ENCODE measurements at regions not wholly inside any gene's neighbourhood (a gene's known extent, or its start where the extent isn't known, plus 50 kb on each side); places are given as distances from the start of the nearest gene placed in this dataset.

- FAIRE-seq = peak; percentile 88
Observed at GRCh38 chr1:165073185-165074007, 283.1 kb downstream of the LMX1A start.

GRCh38 chr1:165070675-165071074 lies 285.8 kb downstream of the LMX1A start:
- FAIRE-seq = no peak

- no peak for FAIRE-seq
Observed at GRCh38 chr1:165069829-165070228, 286.7 kb downstream of the LMX1A start.

- no peak for FAIRE-seq
Observed at GRCh38 chr1:165068741-165069140, 287.8 kb downstream of the LMX1A start.

GRCh38 chr1:165067829-165068228 lies 288.7 kb downstream of the LMX1A start:
- FAIRE-seq = no peak

- FAIRE-seq = no peak
Observed at GRCh38 chr1:165063181-165063965, 293.1 kb downstream of the LMX1A start.

- FAIRE-seq = no peak
Observed at GRCh38 chr1:165062346-165062745, 294.2 kb downstream of the LMX1A start.

GRCh38 chr1:165060285-165060793 lies 296.2 kb downstream of the LMX1A start:
- FAIRE-seq = no peak

- no peak for FAIRE-seq
Observed at GRCh38 chr1:165057956-165058355, 298.6 kb downstream of the LMX1A start.

- no peak for FAIRE-seq
Observed at GRCh38 chr1:165056914-165057313, 299.6 kb downstream of the LMX1A start.

GRCh38 chr1:165055581-165055980 lies 300.9 kb downstream of the LMX1A start:
- no peak for FAIRE-seq

GRCh38 chr1:165054627-165055026 lies 301.9 kb downstream of the LMX1A start:
- no peak for FAIRE-seq

- FAIRE-seq = no peak
Observed at GRCh38 chr1:165053351-165053750, 303.2 kb downstream of the LMX1A start.

GRCh38 chr1:165052936-165053335 lies 303.6 kb downstream of the LMX1A start:
- FAIRE-seq = no peak

GRCh38 chr1:165052431-165052830 lies 304.1 kb downstream of the LMX1A start:
- no peak for FAIRE-seq

- no peak for FAIRE-seq
Observed at GRCh38 chr1:165050246-165050645, 306.3 kb downstream of the LMX1A start.

GRCh38 chr1:165047994-165048393 lies 308.5 kb downstream of the LMX1A start:
- no peak for FAIRE-seq

GRCh38 chr1:165045902-165046301 lies 310.6 kb downstream of the LMX1A start:
- no peak for FAIRE-seq

- FAIRE-seq = no peak
Observed at GRCh38 chr1:165040641-165041040, 315.9 kb downstream of the LMX1A start.

- FAIRE-seq = no peak
Observed at GRCh38 chr1:165039996-165040395, 316.5 kb downstream of the LMX1A start.

GRCh38 chr1:165036403-165036802 lies 320.1 kb downstream of the LMX1A start:
- no peak for FAIRE-seq

GRCh38 chr1:165034136-165034809 lies 322.2 kb downstream of the LMX1A start:
- no peak for FAIRE-seq

- no peak for FAIRE-seq
Observed at GRCh38 chr1:165031001-165031400, 325.5 kb downstream of the LMX1A start.

Measured in colon (tissue), 2 donors.